Common myeloid progenitor, CD34-positive (primary cell): ENCODE measurements at regions not wholly inside any gene's neighbourhood (a gene's known extent, or its start where the extent isn't known, plus 50 kb on each side); places are given as distances from the start of the nearest gene placed in this dataset.
"Not testable (repeated sequence)": the region's sequence is repeated elsewhere in the genome, so short reads cannot be mapped to it uniquely, and the experiment has no call there.

Source experiments
- CTCF ChIA-PET: fragments of 350-600 bp; sonication (Branson Sonifier 250); formaldehyde crosslinking; loops from one replicate; lab custom pipeline; 2021; ENCODE audit warnings: antibody characterized with exemption; lab: Charles Lee
- POLR2A ChIA-PET: fragments of 350-600 bp; sonication (Branson Sonifier 250); formaldehyde crosslinking; loops from one replicate; lab custom pipeline; 2021; ENCODE audit warnings: antibody characterized with exemption; lab: Charles Lee
- DNase-seq, 3 donors: peaks; one replicate each; pipeline versions ENCODE4 v3.0.0 to v3.0.0-alpha.2; 2013
- H3K27ac ChIP-seq, 2 experiments: 1 replicate in 1 of 2; 2 replicates in 1 of 2; pipeline ENCODE4 v1.7.0; 2013; ENCODE audit warnings: inconsistent platforms in 2 of 2, low read length in 2 of 2, mild to moderate bottlenecking in 2 of 2, low read depth in 1 of 2, moderate library complexity in 1 of 2; ENCODE audit not compliant: severe bottlenecking in 2 of 2, insufficient read depth in 1 of 2, poor library complexity in 1 of 2
- H3K27me3 ChIP-seq, 5 experiments: replicated peaks in 2 of 5; 1 replicate in 3 of 5; 2 replicates in 2 of 5; pipeline versions ENCODE4 v1.6.1 to v1.7.0; 2013; ENCODE audit warnings: low read length in 4 of 5, mild to moderate bottlenecking in 2 of 5, moderate library complexity in 2 of 5, inconsistent platforms in 1 of 5; ENCODE audit not compliant: insufficient read depth in 5 of 5, control insufficient read depth in 4 of 5
- H3K36me3 ChIP-seq, 4 experiments: 1 replicate in 2 of 4; 2 replicates in 2 of 4; pipeline versions ENCODE4 v1.6.1 to v1.7.0; 2013; ENCODE audit warnings: low read length in 3 of 4, control low read depth in 1 of 4, mild to moderate bottlenecking in 1 of 4; ENCODE audit not compliant: control insufficient read depth in 4 of 4, insufficient read depth in 4 of 4
- H3K4me1 ChIP-seq, 4 experiments: 1 replicate in 3 of 4; 2 replicates in 1 of 4; pipeline versions ENCODE4 v1.6.1 to v1.7.1; 2013; ENCODE audit warnings: low read length in 3 of 4, mild to moderate bottlenecking in 3 of 4, control low read depth in 1 of 4, inconsistent platforms in 1 of 4, moderate library complexity in 1 of 4; ENCODE audit not compliant: control insufficient read depth in 4 of 4, insufficient read depth in 4 of 4; ENCODE audit errors: control extremely low read depth in 1 of 4
- H3K4me3 ChIP-seq, 7 experiments: 1 replicate in 4 of 7; 2 replicates in 3 of 7; pipeline versions ENCODE4 v1.5.1 to v1.7.0; 2013; ENCODE audit warnings: mild to moderate bottlenecking in 7 of 7, low read length in 6 of 7, moderate library complexity in 6 of 7, inconsistent platforms in 2 of 7, low read depth in 2 of 7, control low read depth in 1 of 7; ENCODE audit not compliant: insufficient read depth in 4 of 7, control insufficient read depth in 1 of 7; ENCODE audit errors: extremely low read depth in 1 of 7
- H3K9me3 ChIP-seq, 5 experiments: 1 replicate in 4 of 5; 2 replicates in 1 of 5; pipeline versions ENCODE4 v1.6.1 to v1.7.1; 2013; ENCODE audit warnings: low read length in 4 of 5, mild to moderate bottlenecking in 2 of 5, inconsistent platforms in 1 of 5, low read depth in 1 of 5, moderate library complexity in 1 of 5; ENCODE audit not compliant: control insufficient read depth in 4 of 5, insufficient read depth in 2 of 5; ENCODE audit errors: control extremely low read depth in 1 of 5
- WGBS: methylation state at CpG from one replicate; pipeline ENCODE4 v1.1.5; 2013; ENCODE audit not compliant: insufficient coverage; 5-methylcytosine and 5-hydroxymethylcytosine counted together

DNA sequence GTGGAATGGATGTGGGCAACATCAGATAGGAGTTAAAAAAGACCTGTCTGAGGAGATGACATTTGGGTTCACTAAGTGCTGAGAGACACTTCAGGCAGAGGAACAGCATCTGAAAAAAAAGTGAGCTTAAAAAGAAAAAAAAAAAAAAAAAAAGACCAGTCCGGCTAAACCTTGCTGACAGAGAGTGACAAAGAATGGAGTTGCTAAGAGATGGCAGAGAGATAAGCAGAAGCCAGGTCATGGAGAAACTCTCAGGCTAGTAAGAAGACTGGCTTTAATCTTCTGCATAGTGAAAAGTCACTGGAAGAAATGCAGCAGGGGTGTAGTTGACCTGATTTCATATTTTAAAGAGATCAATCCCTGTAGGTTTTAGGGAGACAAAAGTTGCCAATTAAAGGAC is 711.1 kb upstream of the SEMA3D start:
- CTCF ChIA-PET = interaction anchor here (0.6 kb wide), 1 partner anchor 569 kb away, joined by 3 read pairs; no protein-coding TSS in a partner anchor
- Histone ChIP-seq H3K9me3 (no peaks in the 10 kb centered on the region), H3K27ac (no peak overlapping the region), H3K36me3 (no peaks in the 10 kb centered on the region), H3K4me3 (no peak overlapping the region), H3K27me3 (peaks cover 0 to 2% (median 0%) of the 10 kb centered on the region in 5 experiments), H3K4me1 (no peaks in the 10 kb centered on the region)
- POLR2A ChIA-PET = no interaction called here
- 100% methylated on average over 1 of the region's 1 CpG for WGBS
- no peak for DNase-seq

DNA sequence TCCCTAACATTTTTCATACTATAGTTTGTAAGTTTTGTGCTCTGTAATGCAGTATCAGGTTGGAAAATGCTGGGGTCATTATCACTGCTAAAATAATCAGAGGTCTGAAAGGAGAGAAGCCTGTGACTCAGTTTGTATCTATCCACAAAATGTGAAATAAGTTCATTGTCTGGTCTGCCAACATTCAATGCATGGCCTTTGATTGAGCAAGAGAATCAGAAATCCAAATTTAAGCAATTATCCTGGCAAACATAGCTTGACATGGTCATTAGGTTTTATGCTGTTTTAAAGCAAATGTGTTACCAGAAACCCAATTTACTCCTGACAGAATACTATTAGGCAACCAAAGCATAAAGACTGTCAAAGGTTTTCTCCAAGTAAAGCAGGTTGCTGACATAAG is 709.7 kb upstream of the SEMA3D start:
- ChIA-PET POLR2A (no interaction called here), CTCF (no interaction called here)
- Histone ChIP-seq H3K27me3 (peaks cover 0 to 2% (median 0%) of the 10 kb centered on the region in 5 experiments), H3K27ac (no peak overlapping the region), H3K4me3 (no peak overlapping the region), H3K9me3 (no peaks in the 10 kb centered on the region), H3K4me1 (no peaks in the 10 kb centered on the region), H3K36me3 (no peaks in the 10 kb centered on the region)
- no peak for DNase-seq

DNA sequence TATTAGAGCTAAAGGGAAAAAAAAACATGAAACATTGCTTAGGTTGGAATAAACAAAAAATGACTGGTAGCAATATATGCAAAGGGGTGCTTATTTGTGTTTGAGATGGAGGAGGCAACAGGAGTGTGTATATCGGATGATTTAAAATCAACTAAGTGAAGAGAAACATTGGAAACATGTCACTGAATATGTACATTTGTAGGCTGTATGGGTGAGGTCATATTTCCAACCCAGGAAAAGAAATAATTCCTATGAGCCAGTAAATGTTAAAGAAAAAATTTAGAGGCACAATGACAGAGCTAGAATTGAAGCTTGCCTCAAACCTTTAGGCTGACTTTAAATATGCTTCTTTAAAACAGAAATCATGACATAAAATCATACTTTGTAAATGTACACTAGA is 709.0 kb upstream of the SEMA3D start:
- H3K27ac ChIP-seq = no peak overlapping the region
- 100% methylated on average over 1 of the region's 1 CpG for WGBS
- H3K4me1 ChIP-seq = no peaks in the 10 kb centered on the region
- H3K36me3 ChIP-seq = no peaks in the 10 kb centered on the region
- H3K27me3 ChIP-seq = peaks cover 0 to 2% (median 0%) of the 10 kb centered on the region in 5 experiments
- DNase-seq = no peak
- no peak overlapping the region for H3K4me3 ChIP-seq
- CTCF ChIA-PET = no interaction called here
- no peaks in the 10 kb centered on the region for H3K9me3 ChIP-seq
- POLR2A ChIA-PET = no interaction called here

DNA sequence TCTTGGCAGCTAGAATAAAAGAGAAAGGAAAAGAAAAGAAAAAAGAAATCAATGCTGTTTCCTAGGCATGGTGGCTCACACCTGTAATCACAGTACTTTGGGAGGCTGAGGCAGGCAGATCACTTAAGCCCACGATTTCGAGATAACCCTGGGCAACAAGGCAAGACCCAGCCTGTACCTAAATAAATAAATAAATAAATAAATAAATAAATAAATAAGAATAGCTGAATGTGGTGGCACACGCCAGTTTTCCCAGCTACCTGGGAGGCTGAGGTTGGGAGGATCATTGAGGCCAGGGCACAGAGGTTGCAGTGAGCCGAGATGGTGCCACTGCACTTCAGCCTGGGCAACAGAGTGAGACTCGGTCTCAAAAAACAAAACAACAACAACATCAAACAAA is 705.0 kb upstream of the SEMA3D start:
- CTCF ChIA-PET = interaction anchor here (0.9 to 2.3 kb wide), 2 partner anchors 14 to 578 kb away, joined by 3 to 11 read pairs; no protein-coding TSS in a partner anchor
- H3K36me3 ChIP-seq, POLR2A ChIA-PET, H3K9me3 ChIP-seq, H3K4me3 ChIP-seq, H3K27ac ChIP-seq, H3K27me3 ChIP-seq, H3K4me1 ChIP-seq, DNase-seq: not testable (repeated sequence)
- 100% methylated on average over 1 of the region's 5 CpGs for WGBS

DNA sequence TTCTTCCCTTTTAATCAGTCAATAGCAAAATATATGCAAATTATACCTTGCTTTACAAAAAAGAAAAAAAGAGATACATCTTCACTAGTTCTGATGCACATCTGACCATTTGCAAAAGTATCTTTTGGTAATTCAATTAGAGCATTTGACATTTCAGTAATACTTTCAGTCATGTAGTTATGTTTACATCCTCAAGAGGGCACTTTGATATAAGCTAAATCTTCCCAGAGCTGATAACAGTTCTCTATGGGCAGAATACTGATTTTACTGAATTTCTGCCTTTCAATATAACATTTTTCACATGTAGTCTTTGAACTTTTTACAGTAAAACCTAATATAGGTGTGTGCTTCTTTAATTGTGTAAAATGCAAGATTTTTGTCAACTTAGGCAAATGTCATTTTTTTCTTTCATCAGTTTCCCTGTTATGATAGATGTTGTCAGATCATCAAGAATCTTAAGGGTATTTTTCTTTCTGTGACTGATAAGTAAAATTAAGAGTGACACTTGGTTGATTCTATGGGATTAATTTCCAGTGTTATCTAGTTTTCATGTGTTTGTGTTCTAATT is 703.5 kb upstream of the SEMA3D start:
- CTCF ChIA-PET = interaction anchor here (0.6 to 2.8 kb wide), 3 partner anchors 579 to 1015 kb away, joined by 3 to 9 read pairs (median 4); no protein-coding TSS in a partner anchor
- DNase-seq = peak; percentile 15 to 28 (median 22)
- no peaks in the 10 kb centered on the region for H3K4me1 ChIP-seq

DNA sequence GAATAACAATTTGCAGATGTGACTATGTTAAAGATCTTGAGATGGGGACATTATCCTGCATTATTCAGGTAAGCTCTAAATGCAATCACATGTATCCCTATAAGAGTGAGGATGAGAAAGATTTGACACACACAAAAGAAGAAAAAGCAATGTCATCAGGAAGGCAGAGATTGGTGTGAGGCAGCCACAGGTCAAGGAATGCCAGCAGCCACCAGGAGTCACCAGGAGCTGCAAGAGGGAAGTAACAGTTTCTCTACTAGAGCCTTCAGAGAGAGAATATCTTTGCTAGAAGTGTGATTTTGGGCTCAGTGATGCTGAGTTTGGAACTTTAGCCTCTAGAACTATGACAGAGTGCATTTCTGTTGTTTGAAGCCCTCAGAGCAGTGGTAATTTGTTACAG is 700.3 kb upstream of the SEMA3D start:
- H3K4me3 ChIP-seq = no peak overlapping the region
- no peaks in the 10 kb centered on the region for H3K9me3 ChIP-seq
- CTCF ChIA-PET = interaction anchor here (1.8 kb wide), 1 partner anchor 583 kb away, joined by 4 read pairs; no protein-coding TSS in a partner anchor
- no peaks in the 10 kb centered on the region for H3K4me1 ChIP-seq
- no peaks in the 10 kb centered on the region for H3K27me3 ChIP-seq
- no peaks in the 10 kb centered on the region for H3K36me3 ChIP-seq
- POLR2A ChIA-PET = no interaction called here
- no peak for DNase-seq
- no peak overlapping the region for H3K27ac ChIP-seq

More for the DNA sequence above, 703.5 kb upstream of the SEMA3D start:
- H3K4me3 ChIP-seq = no peak overlapping the region
- no peaks in the 10 kb centered on the region for H3K9me3 ChIP-seq
- H3K27ac ChIP-seq = no peak overlapping the region
- POLR2A ChIA-PET = no interaction called here
- no peaks in the 10 kb centered on the region for H3K36me3 ChIP-seq
- no peaks in the 10 kb centered on the region for H3K27me3 ChIP-seq

DNA sequence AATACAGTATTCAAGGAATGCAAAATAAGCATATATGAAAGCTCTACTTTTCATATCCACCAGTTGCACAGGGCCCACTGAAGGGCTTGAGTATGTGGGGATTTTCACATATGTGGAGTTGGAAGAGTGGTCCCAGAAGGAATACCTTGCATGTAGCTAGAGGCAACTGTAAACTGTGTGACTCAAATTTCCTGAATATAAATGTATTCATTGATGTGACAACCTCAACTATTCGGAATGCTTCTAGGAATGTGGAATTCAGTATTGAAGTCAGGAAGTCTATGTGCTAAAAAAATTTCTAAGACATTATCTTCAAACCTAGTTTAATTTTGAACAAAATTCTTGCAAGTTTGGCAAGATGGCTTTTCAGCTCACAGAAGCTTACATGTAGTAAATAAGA is 695.5 kb upstream of the SEMA3D start:
- H3K9me3 ChIP-seq = no peaks in the 10 kb centered on the region
- no peaks in the 10 kb centered on the region for H3K36me3 ChIP-seq
- ChIA-PET POLR2A (no interaction called here), CTCF (no interaction called here)
- H3K4me1 ChIP-seq = no peaks in the 10 kb centered on the region
- no peak overlapping the region for H3K27ac ChIP-seq
- 100% methylated on average over 1 of the region's 1 CpG for WGBS
- no peak overlapping the region for H3K4me3 ChIP-seq
- H3K27me3 ChIP-seq = no peaks in the 10 kb centered on the region
- DNase-seq = no peak
